K562 (cell line): ENCODE measurements at regions not wholly inside any gene's neighbourhood (a gene's known extent, or its start where the extent isn't known, plus 50 kb on each side); places are given as distances from the start of the nearest gene placed in this dataset.

Source experiments
- ATAC-seq: fragments of 200-7000 bp; cut with Tn5 transposase; 3 replicates; pipeline ENCODE4 v1.9.1; 2020; ENCODE audit warnings: moderate library complexity
- BruUV-seq: library from RNA; stranded (reverse); fragments of 400-500 nt; replicated peaks from 2 replicates; lab custom pipeline; 2021; lab: Mats Ljungman, UMichigan
- CTCF ChIA-PET: fragments of 300-600 bp; formaldehyde crosslinking; extraction: SDS; loops from one replicate; lab custom pipeline; 2021; ENCODE audit warnings: low intra/inter-chr PET ratio; lab: Yijun Ruan, JAX
- POLR2A ChIA-PET: fragments of 300-600, 350-650 bp; sonication (Branson Sonifier 250); formaldehyde crosslinking; extraction: SDS; loops from one replicate; lab custom pipeline; 2021; ENCODE audit warnings: antibody characterized with exemption, inconsistent platforms; lab: Yijun Ruan, JAX
- DNase-seq, 4 experiments: peaks; one replicate each; pipeline versions ENCODE4 v3.0.0 to v3.0.0-alpha.2; 2011 to 2018; ENCODE audit warnings: low spot score in 3 of 4, mixed read lengths in 3 of 4; ENCODE audit errors: extremely low read depth in 1 of 4
- FAIRE-seq: peaks from 2 replicates; lab custom pipeline; 2011; peaks lifted over from hg19 to GRCh38; lab: Jason Lieb, UNC
- H2AFZ ChIP-seq: 2 replicates; pipeline ENCODE4 v1.6.0; 2011; ENCODE audit warnings: low read depth, low read length, control low read depth, inconsistent platforms
- H3K27ac ChIP-seq: fragments of 200-600 bp; 3 replicates; pipeline ENCODE4 v1.8.0; 2011; ENCODE audit warnings: low read depth, mild to moderate bottlenecking, control low read depth, inconsistent platforms, low read length, moderate library complexity, mixed read lengths; ENCODE audit errors: extremely low read depth
- H3K27me3 ChIP-seq, 2 experiments: fragments of 300-600 bp in 1 of 2; 2 replicates in 1 of 2; 3 replicates in 1 of 2; pipeline versions ENCODE4 v1.6.0 to v1.8.0; 2011; ENCODE audit warnings: inconsistent platforms in 2 of 2, low read length in 2 of 2, mild to moderate bottlenecking in 1 of 2, mixed read lengths in 1 of 2, moderate library complexity in 1 of 2; ENCODE audit not compliant: control insufficient read depth in 2 of 2, insufficient read depth in 2 of 2
- H3K36me3 ChIP-seq: fragments of 300-600 bp; 3 replicates; pipeline ENCODE4 v1.8.0; 2011; ENCODE audit warnings: mild to moderate bottlenecking, low read length, inconsistent platforms; ENCODE audit not compliant: control insufficient read depth, insufficient read depth
- H3K4me1 ChIP-seq, 2 experiments: fragments of 200-600 bp in 1 of 2; replicated peaks in 1 of 2; 2 replicates in 1 of 2; 3 replicates in 1 of 2; pipeline versions ENCODE4 v1.5.1 to v1.8.0; 2011; ENCODE audit warnings: inconsistent platforms in 2 of 2, low read length in 2 of 2, mild to moderate bottlenecking in 1 of 2, mixed read lengths in 1 of 2, moderate library complexity in 1 of 2; ENCODE audit not compliant: control insufficient read depth in 2 of 2, insufficient read depth in 2 of 2
- H3K4me2 ChIP-seq: 2 replicates; pipeline ENCODE4 v1.6.1; 2011; ENCODE audit warnings: low read length, control low read depth, inconsistent platforms, mixed read lengths; ENCODE audit not compliant: insufficient read depth
- H3K4me3 ChIP-seq: fragments of 200-600 bp; sonication (generic), shearing (Covaris generic); 2 replicates; pipeline ENCODE4 v1.5.1; 2016; ENCODE audit warnings: control low read depth, inconsistent platforms
- H3K79me2 ChIP-seq: fragments of 200-600 bp; 3 replicates; pipeline ENCODE4 v1.8.0; 2011; ENCODE audit warnings: low read length, inconsistent platforms; ENCODE audit not compliant: control insufficient read depth, insufficient read depth
- H3K9ac ChIP-seq, 2 experiments: 2 replicates each; pipeline versions ENCODE4 v1.6.0 to v1.6.1; 2011; ENCODE audit warnings: low read depth in 2 of 2, low read length in 2 of 2, control low read depth in 1 of 2, inconsistent platforms in 1 of 2, mild to moderate bottlenecking in 1 of 2, mixed read lengths in 1 of 2; ENCODE audit not compliant: insufficient read depth in 1 of 2
- H3K9me1 ChIP-seq: one replicate; pipeline ENCODE4 v1.6.0; 2011; ENCODE audit warnings: inconsistent platforms, mild to moderate bottlenecking, low read length, moderate library complexity; ENCODE audit not compliant: control insufficient read depth, insufficient read depth
- H3K9me3 ChIP-seq: replicated peaks from 2 replicates; pipeline ENCODE4 v1.5.1; 2011; ENCODE audit warnings: low read depth, low read length, inconsistent platforms; ENCODE audit not compliant: control insufficient read depth, insufficient read depth
- H4K20me1 ChIP-seq: replicated peaks from 2 replicates; pipeline ENCODE4 v1.6.1; 2011; ENCODE audit warnings: low read length, inconsistent platforms, mixed read lengths; ENCODE audit not compliant: control insufficient read depth, insufficient read depth
- BCOR ChIP-seq: fragments of 450-650 bp; IDR thresholded peaks from 2 replicates; pipeline ENCODE4 v1.6.1; 2016
- CBFA2T3 ChIP-seq: fragments of 450-650 bp; IDR thresholded peaks from 2 replicates; pipeline ENCODE4 v1.6.1; 2017
- CREBBP ChIP-seq: IDR thresholded peaks from one replicate; pipeline ENCODE4 v1.6.1; 2012; ENCODE audit warnings: low read depth, mild to moderate bottlenecking, control low read depth, inconsistent platforms, low read length
- E2F6 ChIP-seq, 2 experiments: IDR thresholded peaks; 2 replicates each; pipeline ENCODE4 v1.6.1; 2011; ENCODE audit warnings: borderline replicate concordance in 1 of 2, control low read depth in 1 of 2, low read depth in 1 of 2, low read length in 1 of 2, mild to moderate bottlenecking in 1 of 2, mixed read lengths in 1 of 2, moderate library complexity in 1 of 2; ENCODE audit not compliant: insufficient read depth in 1 of 2, insufficient read length in 1 of 2, poor library complexity in 1 of 2, severe bottlenecking in 1 of 2; ENCODE audit errors: extremely low read depth in 1 of 2
- EP300 ChIP-seq: IDR thresholded peaks from 2 replicates; pipeline ENCODE4 v1.6.1; 2012; ENCODE audit warnings: low read length, improper control_type of control experiment
- GTF2B ChIP-seq: IDR thresholded peaks from 2 replicates; pipeline ENCODE4 v1.6.1; 2011; ENCODE audit not compliant: insufficient read length; ENCODE audit errors: extremely low read depth
- HDAC2 ChIP-seq: fragments of 450-650 bp; IDR thresholded peaks from 2 replicates; pipeline ENCODE4 v1.6.1; 2016; ENCODE audit warnings: mild to moderate bottlenecking
- ILK ChIP-seq: fragments of 450-650 bp; IDR thresholded peaks from 2 replicates; pipeline ENCODE4 v1.6.1; 2016; ENCODE audit warnings: missing genetic modification characterization, low read depth, mild to moderate bottlenecking, missing compliant biosample characterization, moderate library complexity, borderline replicate concordance
- KDM1A ChIP-seq, 2 experiments: fragments of 450-650 bp; IDR thresholded peaks; 2 replicates each; pipeline ENCODE4 v1.6.1; 2016; ENCODE audit warnings: mild to moderate bottlenecking in 2 of 2
- RBM25 ChIP-seq: fragments of 200-400 bp; formaldehyde crosslinking; IDR thresholded peaks from 2 replicates; pipeline ENCODE4 v1.6.1; 2018; ENCODE audit warnings: low read length, low read depth, moderate library complexity; ENCODE audit not compliant: severe bottlenecking
- RCOR1 ChIP-seq, 2 experiments: IDR thresholded peaks; 2 replicates each; pipeline ENCODE4 v1.6.1; 2012; ENCODE audit warnings: low read depth in 2 of 2, low read length in 2 of 2, borderline replicate concordance in 1 of 2, improper control_type of control experiment in 1 of 2
- SMARCA5 ChIP-seq: fragments of 450-650 bp; IDR thresholded peaks from 2 replicates; pipeline ENCODE4 v1.6.1; 2016
- SP2 ChIP-seq: IDR thresholded peaks from 2 replicates; pipeline ENCODE4 v1.6.1; 2011; ENCODE audit warnings: mild to moderate bottlenecking, low read depth, low read length, moderate library complexity; ENCODE audit not compliant: poor library complexity, severe bottlenecking; ENCODE audit errors: extremely low read depth
- TARDBP ChIP-seq: fragments of 450-650 bp; IDR thresholded peaks from 2 replicates; pipeline ENCODE4 v1.6.1; 2016
- TCF3 ChIP-seq: sonication (generic); formaldehyde crosslinking; IDR thresholded peaks from 2 replicates; pipeline ENCODE4 v1.4.0; 2020; ENCODE audit warnings: mild to moderate bottlenecking, missing genetic modification reagents
- TEAD1 ChIP-seq, 2 experiments: fragments of 450-650 bp in 1 of 2; sonication (generic) in 1 of 2; formaldehyde crosslinking; IDR thresholded peaks; 2 replicates each; pipeline versions ENCODE4 v1.4.0 to v1.8.0; 2020 to 2022; ENCODE audit warnings: mild to moderate bottlenecking in 2 of 2, missing genetic modification reagents in 1 of 2
- TFAM ChIP-seq: fragments of 250-450 bp; sonication (Bioruptor Pico); conservative IDR thresholded peaks from 2 replicates; pipeline ENCODE4 v1.5.0; 2021; ENCODE audit warnings: mild to moderate bottlenecking, moderate library complexity
- ZBTB17 ChIP-seq: fragments of 450-650 bp; formaldehyde crosslinking; IDR thresholded peaks from 2 replicates; pipeline ENCODE4 v1.4.0; 2020; ENCODE audit warnings: mild to moderate bottlenecking
- ZBTB2 ChIP-seq: fragments of 450-650 bp; IDR thresholded peaks from 2 replicates; pipeline ENCODE4 v1.6.1; 2016; ENCODE audit warnings: antibody characterized with exemption
- ZNF311 ChIP-seq: fragments of 250-450 bp; sonication (Bioruptor Pico); IDR thresholded peaks from 2 replicates; pipeline ENCODE4 v1.4.0; 2020; ENCODE audit warnings: mild to moderate bottlenecking, moderate library complexity
- ZNF347 ChIP-seq: fragments of 450-650 bp; formaldehyde crosslinking; IDR thresholded peaks from 2 replicates; pipeline ENCODE4 v1.4.0; 2020; ENCODE audit warnings: low read depth, mild to moderate bottlenecking, moderate library complexity
- ZNF717 ChIP-seq: fragments of 250-450 bp; sonication (Bioruptor Pico); IDR thresholded peaks from 2 replicates; pipeline ENCODE4 v1.5.0; 2021
- in situ Hi-C: fragments of 300-500 bp; cut with MboI; formaldehyde crosslinking; loops from 4 replicates; pipeline ENCODE4 v1.15.0; 2018; ENCODE audit warnings: inconsistent platforms, mixed read lengths
- intact Hi-C: fragments of 100-400 bp; cut with micrococcal nuclease; formaldehyde crosslinking; loops from 2 replicates; pipeline ENCODE4 v1.14.2; 2022

GRCh38 chr5:163366757-163367156 lies 70.6 kb upstream of the CCNG1 start:
- no peaks in the 10 kb centered on the region for H3K9me1 ChIP-seq
- ChIA-PET CTCF (no interaction called here), POLR2A (interaction anchor here (1.0 kb wide), 1 partner anchor 28 kb away, joined by 3 read pairs; no protein-coding TSS in a partner anchor)
- no peaks in the 10 kb centered on the region for H3K9me3 ChIP-seq
- TF ChIP-seq CREBBP (no peak), ZNF347 (CRISPR knock-in tag) (no peak), BCOR (peak; percentile 83), ZBTB17 (CRISPR knock-in tag) (no peak), EP300 (no peak), ZBTB2 (no peak), E2F6 (IDR thresholded peaks at IDR 0.05; ENCODE audit: borderline replicate concordance in 1 of 2, extremely low read depth in 1 of 2, insufficient read depth in 1 of 2, insufficient read length in 1 of 2, low read depth in 1 of 2, low read length in 1 of 2, poor library complexity in 1 of 2, severe bottlenecking in 1 of 2) (no peak), TFAM (CRISPR knock-in tag) (no peak), SMARCA5 (peak; percentile 65; the same call in 1 of the 2 replicates), HDAC2 (0 out of 2 replicates have a peak, but pooled peaks have one; percentile 55), TEAD1 (CRISPR knock-in tag; IDR thresholded peaks at IDR 0.05) (no peak), KDM1A (IDR thresholded peaks at IDR 0.05) (peak; percentile 45 to 55; a peak in 3 of 4 replicates), RBM25 (peak; percentile 96), ZNF311 (CRISPR knock-in tag) (no peak), ZNF717 (no peak), TARDBP (no peak), ILK (tag) (no peak), TCF3 (peak; percentile 12; the same call in 1 of the 2 replicates), RCOR1 (IDR thresholded peaks at IDR 0.05; ENCODE audit: borderline replicate concordance in 1 of 2, low read depth in 2 of 2, low read length in 2 of 2) (peak in 1 of 2 experiments; percentile 57; a peak in 2 of 4 replicates), SP2 (no peak), CBFA2T3 (peak; percentile 38; the same call in 1 of the 2 replicates), GTF2B (no peak)
- H3K9ac ChIP-seq, result no peak overlapping the region
- ATAC-seq, result no peak
- no peak overlapping the region for H3K4me2 ChIP-seq
- no peaks in the 10 kb centered on the region for H3K79me2 ChIP-seq
- no peaks in the 10 kb centered on the region for H4K20me1 ChIP-seq
- H2AFZ ChIP-seq, result no peak overlapping the region
- no TSS peak for BruUV-seq
- FAIRE-seq, result no peak
- in situ Hi-C loops (no loop called here), intact Hi-C loops (no loop called here)
- no peaks in the 10 kb centered on the region for H3K36me3 ChIP-seq
- H3K4me3 ChIP-seq, result no peak overlapping the region
- no peak overlapping the region for H3K27ac ChIP-seq
- DNase-seq, result peak in 1 of 4 experiments; percentile 24
- no peaks in the 10 kb centered on the region; a peak in 2 of 5 replicates for H3K4me1 ChIP-seq
- no peaks in the 10 kb centered on the region for H3K27me3 ChIP-seq
